Kidney epithelial cell (primary cell): ENCODE measurements at regions not wholly inside any gene's neighbourhood (a gene's known extent, or its start where the extent isn't known, plus 50 kb on each side); places are given as distances from the start of the nearest gene placed in this dataset.

ENCODE experiments used
- DNase-seq: peaks from one replicate; pipeline ENCODE4 v3.0.0-alpha.2; 2010; ENCODE audit warnings: low read depth
- H3K27me3 ChIP-seq: 2 replicates; pipeline ENCODE4 v1.6.0; 2011; ENCODE audit warnings: low read length; ENCODE audit not compliant: control insufficient read depth, insufficient read depth
- H3K36me3 ChIP-seq: 2 replicates; pipeline ENCODE4 v1.5.1; 2011; ENCODE audit warnings: low read length; ENCODE audit not compliant: control insufficient read depth, insufficient read depth
- H3K4me3 ChIP-seq: 2 replicates; pipeline ENCODE4 v1.5.1; 2011; ENCODE audit warnings: low read depth, mild to moderate bottlenecking, control low read depth, low read length
- CTCF ChIP-seq: IDR thresholded peaks from 2 replicates; pipeline ENCODE4 v1.5.1; 2011; ENCODE audit warnings: mild to moderate bottlenecking, moderate library complexity, low read length, control low read depth, inconsistent platforms; ENCODE audit not compliant: insufficient read depth, poor library complexity, severe bottlenecking

- Histone ChIP-seq H3K4me3 (no peak overlapping the region), H3K36me3 (no peaks in the 10 kb centered on the region), H3K27me3 (no peaks in the 10 kb centered on the region)
- no peak for DNase-seq
- no peak for TF ChIP-seq CTCF
These were observed 172.2 kb downstream of the HHIP start for GRCh38 chr4:144818136-144818535.

- DNase-seq: no peak
- Histone ChIP-seq H3K27me3 (no peaks in the 10 kb centered on the region), H3K36me3 (no peaks in the 10 kb centered on the region), H3K4me3 (no peak overlapping the region)
- no peak for TF ChIP-seq CTCF
These were observed 173.6 kb downstream of the HHIP start for GRCh38 chr4:144819591-144819990.

DNA sequence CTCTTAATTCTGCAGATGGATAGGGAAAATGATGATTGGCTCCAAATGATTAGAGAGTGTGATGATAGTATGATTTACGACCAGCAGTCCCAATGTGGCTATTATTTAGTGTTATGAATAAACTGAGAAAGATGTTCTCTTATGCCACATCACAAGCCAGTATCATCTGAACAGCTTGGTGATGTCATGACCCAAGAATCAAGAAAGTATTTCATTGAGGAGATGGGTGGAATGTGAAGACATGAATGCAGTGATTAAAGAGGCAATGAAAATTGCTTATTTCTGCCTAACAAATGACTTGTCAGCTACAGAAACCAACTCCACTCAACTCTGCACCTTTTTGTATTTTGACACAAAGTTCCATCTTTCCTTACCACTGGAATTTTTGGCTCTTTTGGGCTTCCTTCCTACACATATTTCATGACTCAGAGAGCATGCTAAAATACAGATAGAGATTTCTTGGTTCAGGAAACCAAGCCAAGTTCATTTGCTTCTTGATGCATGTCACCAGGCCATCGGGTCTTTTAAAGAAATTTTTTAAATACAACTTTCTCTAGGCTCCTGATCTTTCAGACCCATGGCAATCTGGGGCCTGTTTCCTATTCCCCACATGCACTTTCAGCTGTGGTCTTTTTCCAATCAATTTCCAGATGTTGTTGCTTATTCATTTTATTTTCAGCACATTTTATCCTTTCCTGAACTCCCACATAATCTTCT, 174.2 kb downstream of the HHIP start:
- Histone ChIP-seq H3K27me3 (no peaks in the 10 kb centered on the region), H3K4me3 (no peak overlapping the region), H3K36me3 (no peaks in the 10 kb centered on the region)
- TF ChIP-seq CTCF: no peak
- DNase-seq: no peak

DNA sequence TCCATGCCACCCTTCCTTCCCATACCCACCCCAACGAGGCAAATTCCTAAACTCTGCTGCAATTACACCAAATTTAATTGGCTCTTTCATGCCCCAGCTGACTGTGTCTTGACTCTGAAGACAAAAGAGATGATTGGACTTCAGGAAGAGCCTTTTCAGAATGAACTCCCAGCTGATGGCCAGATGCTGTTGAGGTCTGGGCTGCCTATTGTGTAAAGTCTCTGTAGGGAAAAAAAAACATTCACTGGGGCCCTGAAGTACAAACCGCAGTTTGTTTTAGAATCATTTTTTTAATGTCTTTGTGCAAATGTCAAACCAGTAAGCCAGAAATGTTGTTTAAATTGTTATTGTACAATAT, 174.8 kb downstream of the HHIP start:
- Histone ChIP-seq H3K36me3 (no peaks in the 10 kb centered on the region), H3K4me3 (no peak overlapping the region), H3K27me3 (no peaks in the 10 kb centered on the region)
- no peak for DNase-seq
- no peak for TF ChIP-seq CTCF

DNA sequence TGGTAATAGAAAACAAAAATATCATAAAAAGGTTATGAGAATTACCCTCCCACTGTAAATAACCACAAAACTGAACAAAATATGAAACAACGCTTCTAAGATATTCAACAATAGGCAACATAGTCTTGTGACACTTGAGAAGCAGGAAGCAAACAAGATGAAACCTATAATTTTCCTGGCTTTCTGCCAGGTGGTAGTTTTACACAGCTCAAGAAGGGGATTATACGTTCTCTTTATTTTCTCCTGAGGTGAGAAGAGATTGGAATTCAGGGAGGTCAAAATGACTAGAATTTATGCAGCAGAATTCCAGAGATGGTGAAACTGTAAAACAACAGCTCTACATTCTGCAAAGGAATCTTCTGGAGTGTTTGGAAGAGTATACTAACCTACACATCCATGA, 186.0 kb downstream of the HHIP start:
- DNase-seq: no peak
- Histone ChIP-seq H3K27me3 (no peaks in the 10 kb centered on the region), H3K4me3 (no peak overlapping the region), H3K36me3 (no peaks in the 10 kb centered on the region)
- TF ChIP-seq CTCF: no peak

GRCh38 chr4:144845411-144845810, 199.5 kb downstream of the HHIP start:
- no peaks in the 10 kb centered on the region for H3K27me3 ChIP-seq
- no peak for TF ChIP-seq CTCF
- H3K36me3 ChIP-seq: no peaks in the 10 kb centered on the region
- H3K4me3 ChIP-seq: no peak overlapping the region
- no peak for DNase-seq
